ENCODE measurements at regions not wholly inside any gene's neighbourhood (a gene's known extent, or its start where the extent isn't known, plus 50 kb on each side); places are given as distances from the start of the nearest gene placed in this dataset.

DNA sequence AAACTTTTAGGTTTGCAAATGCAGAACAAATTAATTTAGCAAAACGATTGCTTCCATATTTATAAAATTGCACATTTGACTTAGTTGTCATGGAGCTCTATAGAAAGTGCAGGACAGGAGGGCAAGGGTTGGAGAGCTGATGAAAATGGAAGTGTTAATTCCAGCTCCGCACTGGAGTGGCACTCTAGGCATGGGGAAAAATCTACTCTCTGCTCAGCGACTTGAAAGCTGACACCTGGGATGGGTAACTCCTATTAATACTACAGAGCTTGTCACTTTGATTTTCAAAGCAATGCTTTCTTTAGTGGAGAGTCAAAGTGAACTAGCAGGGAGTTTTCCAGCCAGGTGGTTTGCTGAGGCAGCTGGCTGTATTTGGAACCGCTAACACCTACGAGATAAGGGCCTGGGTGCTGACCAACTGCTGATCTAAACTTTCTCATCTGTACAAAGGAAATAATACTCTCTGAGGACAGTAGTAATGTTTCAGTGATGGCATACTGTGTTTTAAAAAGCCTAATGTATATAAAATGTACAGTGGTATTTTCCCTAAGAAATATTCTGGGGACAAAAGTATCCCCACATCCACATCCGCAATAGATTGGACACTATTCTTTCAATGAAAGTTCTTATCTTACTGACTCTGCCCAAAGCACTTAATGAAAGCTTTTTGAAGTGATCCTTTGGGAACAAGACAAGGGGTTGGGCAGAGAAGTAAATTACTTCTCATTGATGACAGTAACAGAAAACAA lies 444.3 kb downstream of the GPAM start:
- no peaks in the 10 kb centered on the region for H3K36me3 Mint-ChIP-seq (ENCODE audit: low read depth)
- Histone ChIP-seq H3K27ac (ENCODE audit: low read depth) (no peak overlapping the region), H3K9me2 (ENCODE audit: insufficient read depth) (peaks cover 5% of the 10 kb centered on the region; the same call in 1 of the 2 replicates), H3K4me1 (ENCODE audit: insufficient read depth) (no peaks in the 10 kb centered on the region), H3K79me2 (replicated peaks; ENCODE audit: insufficient read depth) (no peaks in the 10 kb centered on the region), H3K4me3 (no peak overlapping the region), H4K20me1 (replicated peaks; ENCODE audit: insufficient read depth) (no peaks in the 10 kb centered on the region), H3K36me3 (ENCODE audit: insufficient read depth) (no peaks in the 10 kb centered on the region), H2AFZ (no peak overlapping the region), H3K4me2 (no peak overlapping the region), H3K27me3 (ENCODE audit: insufficient read depth) (no peaks in the 10 kb centered on the region), H3F3A (replicated peaks; ENCODE audit: low read depth) (no peaks in the 10 kb centered on the region)
- peaks cover 2% of the 10 kb centered on the region; the same call in 2 of the 3 replicates for H3K4me1 Mint-ChIP-seq
- H3K4me3 Mint-ChIP-seq = no peak overlapping the region
- H3K27ac Mint-ChIP-seq = no peak overlapping the region
- no peaks in the 10 kb centered on the region for H3K9me3 Mint-ChIP-seq
- ATAC-seq = peak; percentile 69
- no peaks in the 10 kb centered on the region for H3K27me3 Mint-ChIP-seq (ENCODE audit: insufficient read depth, low read depth, poor library complexity)
- peak; percentile 36 for DNase-seq (ENCODE audit: low spot score)
- no peak for TF ChIP-seq STAT1 (IDR thresholded peaks at IDR 0.05; ENCODE audit: unreplicated experiment)
- TF ChIP-seq, protein P1, sequence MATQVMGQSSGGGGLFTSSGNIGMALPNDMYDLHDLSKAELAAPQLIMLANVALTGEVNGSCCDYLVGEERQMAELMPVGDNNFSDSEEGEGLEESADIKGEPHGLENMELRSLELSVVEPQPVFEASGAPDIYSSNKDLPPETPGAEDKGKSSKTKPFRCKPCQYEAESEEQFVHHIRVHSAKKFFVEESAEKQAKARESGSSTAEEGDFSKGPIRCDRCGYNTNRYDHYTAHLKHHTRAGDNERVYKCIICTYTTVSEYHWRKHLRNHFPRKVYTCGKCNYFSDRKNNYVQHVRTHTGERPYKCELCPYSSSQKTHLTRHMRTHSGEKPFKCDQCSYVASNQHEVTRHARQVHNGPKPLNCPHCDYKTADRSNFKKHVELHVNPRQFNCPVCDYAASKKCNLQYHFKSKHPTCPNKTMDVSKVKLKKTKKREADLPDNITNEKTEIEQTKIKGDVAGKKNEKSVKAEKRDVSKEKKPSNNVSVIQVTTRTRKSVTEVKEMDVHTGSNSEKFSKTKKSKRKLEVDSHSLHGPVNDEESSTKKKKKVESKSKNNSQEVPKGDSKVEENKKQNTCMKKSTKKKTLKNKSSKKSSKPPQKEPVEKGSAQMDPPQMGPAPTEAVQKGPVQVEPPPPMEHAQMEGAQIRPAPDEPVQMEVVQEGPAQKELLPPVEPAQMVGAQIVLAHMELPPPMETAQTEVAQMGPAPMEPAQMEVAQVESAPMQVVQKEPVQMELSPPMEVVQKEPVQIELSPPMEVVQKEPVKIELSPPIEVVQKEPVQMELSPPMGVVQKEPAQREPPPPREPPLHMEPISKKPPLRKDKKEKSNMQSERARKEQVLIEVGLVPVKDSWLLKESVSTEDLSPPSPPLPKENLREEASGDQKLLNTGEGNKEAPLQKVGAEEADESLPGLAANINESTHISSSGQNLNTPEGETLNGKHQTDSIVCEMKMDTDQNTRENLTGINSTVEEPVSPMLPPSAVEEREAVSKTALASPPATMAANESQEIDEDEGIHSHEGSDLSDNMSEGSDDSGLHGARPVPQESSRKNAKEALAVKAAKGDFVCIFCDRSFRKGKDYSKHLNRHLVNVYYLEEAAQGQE (IDR thresholded peaks at IDR 0.05; ENCODE audit: unreplicated experiment) = peak; percentile 61
- no peak for TF ChIP-seq CREB1 (CRISPR knock-in tag; IDR thresholded peaks at IDR 0.05; ENCODE audit: low read depth)
- TF ChIP-seq JUNB (IDR thresholded peaks at IDR 0.05; ENCODE audit: unreplicated experiment) = no peak

DNA sequence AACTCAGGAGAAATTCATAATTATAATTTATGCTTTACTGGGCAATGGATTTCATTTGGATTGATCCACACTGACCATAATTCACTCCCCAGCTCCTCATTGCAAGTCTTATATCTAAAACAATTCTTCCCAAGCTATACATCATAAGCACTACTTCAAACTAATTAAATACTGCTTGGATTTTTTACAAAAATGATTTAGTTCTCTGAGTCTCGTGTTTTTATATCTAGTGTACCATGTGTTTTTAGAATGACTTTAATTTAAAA lies 443.8 kb downstream of the GPAM start:
- no peaks in the 10 kb centered on the region for H3F3A ChIP-seq (replicated peaks; ENCODE audit: low read depth)
- H2AFZ ChIP-seq = no peak overlapping the region
- Mint-ChIP-seq H3K9me3 (no peaks in the 10 kb centered on the region), H3K27me3 (ENCODE audit: insufficient read depth, low read depth, poor library complexity) (no peaks in the 10 kb centered on the region), H3K36me3 (ENCODE audit: low read depth) (no peaks in the 10 kb centered on the region), H3K4me3 (no peak overlapping the region), H3K27ac (no peak overlapping the region), H3K4me1 (peaks cover 2% of the 10 kb centered on the region; the same call in 2 of the 3 replicates)
- no peak overlapping the region for H3K27ac ChIP-seq (ENCODE audit: low read depth)
- no peaks in the 10 kb centered on the region for H3K79me2 ChIP-seq (replicated peaks; ENCODE audit: insufficient read depth)
- H3K4me1 ChIP-seq (ENCODE audit: insufficient read depth) = no peaks in the 10 kb centered on the region
- no peak for TF ChIP-seq NANOG (IDR thresholded peaks at IDR 0.05; ENCODE audit: borderline replicate concordance)
- H3K4me2 ChIP-seq = no peak overlapping the region
- peaks cover 5% of the 10 kb centered on the region; the same call in 1 of the 2 replicates for H3K9me2 ChIP-seq (ENCODE audit: insufficient read depth)
- no peak overlapping the region for H3K4me3 ChIP-seq
- H4K20me1 ChIP-seq (replicated peaks; ENCODE audit: insufficient read depth) = no peaks in the 10 kb centered on the region
- no peaks in the 10 kb centered on the region for H3K36me3 ChIP-seq (ENCODE audit: insufficient read depth)
- ATAC-seq = no peak
- H3K27me3 ChIP-seq (ENCODE audit: insufficient read depth) = no peaks in the 10 kb centered on the region
- DNase-seq (ENCODE audit: low spot score) = no peak

DNA sequence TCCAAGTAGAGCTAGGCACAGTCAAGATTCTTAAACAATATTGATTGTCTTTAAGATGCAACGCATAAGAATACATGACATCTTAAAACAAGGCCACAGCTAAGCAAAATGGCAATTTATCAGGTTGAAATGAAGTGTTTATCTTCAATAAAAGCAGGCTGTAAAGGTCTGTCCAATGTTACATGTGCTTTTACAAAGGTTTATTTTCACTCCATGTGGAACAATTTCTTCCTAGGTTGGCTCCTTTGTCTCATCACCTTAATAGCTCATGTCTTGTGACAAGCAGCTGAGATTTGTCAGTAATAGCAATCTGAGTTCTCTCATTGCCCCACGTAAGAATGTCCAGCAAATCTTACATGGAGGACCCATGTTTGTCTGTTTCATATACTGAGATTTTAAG lies 437.6 kb downstream of the GPAM start:
- DNase-seq (ENCODE audit: low spot score) (no peak), ATAC-seq (no peak)
- Histone ChIP-seq H3K4me3 (no peak overlapping the region), H3K4me1 (ENCODE audit: insufficient read depth) (no peaks in the 10 kb centered on the region), H3K36me3 (ENCODE audit: insufficient read depth) (no peaks in the 10 kb centered on the region), H3K9me2 (ENCODE audit: insufficient read depth) (no peaks in the 10 kb centered on the region), H4K20me1 (replicated peaks; ENCODE audit: insufficient read depth) (no peaks in the 10 kb centered on the region), H3F3A (replicated peaks; ENCODE audit: low read depth) (no peaks in the 10 kb centered on the region), H2AFZ (no peak overlapping the region), H3K27ac (ENCODE audit: low read depth) (no peak overlapping the region), H3K4me2 (no peak overlapping the region), H3K27me3 (ENCODE audit: insufficient read depth) (no peaks in the 10 kb centered on the region), H3K79me2 (replicated peaks; ENCODE audit: insufficient read depth) (no peaks in the 10 kb centered on the region)
- H3K27me3 Mint-ChIP-seq (ENCODE audit: insufficient read depth, low read depth, poor library complexity) = no peaks in the 10 kb centered on the region
- no peak overlapping the region for H3K27ac Mint-ChIP-seq
- H3K4me3 Mint-ChIP-seq = no peak overlapping the region
- H3K36me3 Mint-ChIP-seq (ENCODE audit: low read depth) = no peaks in the 10 kb centered on the region
- no peak for TF ChIP-seq ZNF331 (CRISPR knock-in tag; IDR thresholded peaks at IDR 0.05; ENCODE audit: low read depth)
- TF ChIP-seq, protein P2, sequence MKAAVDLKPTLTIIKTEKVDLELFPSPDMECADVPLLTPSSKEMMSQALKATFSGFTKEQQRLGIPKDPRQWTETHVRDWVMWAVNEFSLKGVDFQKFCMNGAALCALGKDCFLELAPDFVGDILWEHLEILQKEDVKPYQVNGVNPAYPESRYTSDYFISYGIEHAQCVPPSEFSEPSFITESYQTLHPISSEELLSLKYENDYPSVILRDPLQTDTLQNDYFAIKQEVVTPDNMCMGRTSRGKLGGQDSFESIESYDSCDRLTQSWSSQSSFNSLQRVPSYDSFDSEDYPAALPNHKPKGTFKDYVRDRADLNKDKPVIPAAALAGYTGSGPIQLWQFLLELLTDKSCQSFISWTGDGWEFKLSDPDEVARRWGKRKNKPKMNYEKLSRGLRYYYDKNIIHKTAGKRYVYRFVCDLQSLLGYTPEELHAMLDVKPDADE (IDR thresholded peaks at IDR 0.05) = no peak
- H3K4me1 Mint-ChIP-seq = no peaks in the 10 kb centered on the region
- H3K9me3 Mint-ChIP-seq = no peaks in the 10 kb centered on the region
